ENCODE measurements at regions not wholly inside any gene's neighbourhood (a gene's known extent, or its start where the extent isn't known, plus 50 kb on each side); places are given as distances from the start of the nearest gene placed in this dataset.

GRCh38 chr17:63286254-63286653, 159.9 kb downstream of the CYB561 start:
- TF ChIP-seq HDGF (IDR thresholded peaks at IDR 0.05; ENCODE audit: borderline replicate concordance) (no peak), TARDBP (IDR thresholded peaks at IDR 0.05) (no peak), ELF4 (IDR thresholded peaks at IDR 0.05) (no peak), SP1 (IDR thresholded peaks at IDR 0.05) (no peak), FOXK2 (IDR thresholded peaks at IDR 0.05) (no peak), FOXM1 (IDR thresholded peaks at IDR 0.05; ENCODE audit: borderline replicate concordance) (no peak), BHLHE40 (IDR thresholded peaks at IDR 0.05; ENCODE audit: borderline replicate concordance) (no peak)

Measured in HEK293T (cell line).